ENCODE measurements at regions not wholly inside any gene's neighbourhood (a gene's known extent, or its start where the extent isn't known, plus 50 kb on each side); places are given as distances from the start of the nearest gene placed in this dataset.

GRCh38 chr2:145855142-145855541 is 1335.2 kb upstream of the ZEB2 start:
- intact Hi-C loops (cut with micrococcal nuclease; ENCODE audit: unreplicated experiment) (no loop called here), in situ Hi-C loops (cut with HindIII; ENCODE audit: low pct_unique_long_range_greater_than_20kb, low sequenced_read_pairs) (no loop called here)
- ChIA-PET CTCF (no interaction called here), POLR2A (no interaction called here)
- BruUV-seq (replicated peaks) = no TSS peak
- no peak for TF ChIP-seq SIN3A (IDR thresholded peaks at IDR 0.05; ENCODE audit: borderline replicate concordance, insufficient read depth, low read depth, low read length)
- DNase-seq (ENCODE audit: low read depth, low spot score) (no peak), ATAC-seq (no peak)
- H3K36me3 ChIP-seq (ENCODE audit: control insufficient read depth, insufficient read depth, low read length) = no peaks in the 10 kb centered on the region
- H3K9me3 ChIP-seq (ENCODE audit: control insufficient read depth, insufficient read depth, low read depth, low read length) = no peaks in the 10 kb centered on the region
- no peaks in the 10 kb centered on the region for H3K4me1 ChIP-seq (ENCODE audit: control insufficient read depth, insufficient read depth, low read length)
- no peak overlapping the region for H3K4me3 ChIP-seq (ENCODE audit: low read depth in 2 of 2, low read length in 2 of 2)
- no peak overlapping the region for H3K27ac ChIP-seq (ENCODE audit: low read length)
- no peaks in the 10 kb centered on the region for H3K27me3 ChIP-seq (ENCODE audit: control insufficient read depth, insufficient read depth, low read length)

DNA sequence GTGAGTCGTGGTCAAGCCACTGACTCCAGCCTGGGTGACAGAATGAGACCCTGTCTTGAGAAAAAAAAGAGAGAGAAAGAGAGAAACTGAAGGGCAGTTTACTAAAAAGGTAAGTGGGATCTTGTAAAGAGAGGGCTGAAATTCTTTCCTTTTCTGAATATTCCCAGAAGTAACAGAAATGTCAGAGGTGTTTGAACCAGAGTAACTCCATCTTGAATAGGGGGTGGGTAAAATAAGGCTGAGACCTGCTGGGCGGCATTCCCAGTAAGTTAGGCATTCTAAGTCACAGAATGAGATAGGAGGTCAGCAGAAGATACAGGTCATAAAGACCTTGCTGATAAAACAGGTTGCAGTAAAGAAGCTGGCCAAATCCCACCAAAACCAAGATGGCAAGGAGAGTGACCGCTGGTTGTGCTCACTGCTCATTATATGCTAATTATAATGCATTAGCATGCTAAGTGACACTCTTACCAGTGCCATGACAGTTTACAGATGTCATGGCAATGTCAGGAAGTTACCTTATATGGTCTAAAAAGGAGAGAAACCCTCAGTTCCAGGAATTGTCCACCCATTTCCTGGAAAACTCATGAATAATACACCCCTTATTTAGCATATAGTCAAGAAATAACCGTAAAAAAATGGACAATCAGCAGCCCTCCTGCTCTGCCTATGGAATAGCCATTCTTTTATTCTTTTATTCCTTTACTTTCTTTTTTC is 1334.3 kb upstream of the ZEB2 start:
- ChIA-PET CTCF (no interaction called here), POLR2A (no interaction called here)
- no peaks in the 10 kb centered on the region for H3K9me3 ChIP-seq (ENCODE audit: control insufficient read depth, insufficient read depth, low read depth, low read length)
- H3K27me3 ChIP-seq (ENCODE audit: control insufficient read depth, insufficient read depth, low read length) = no peaks in the 10 kb centered on the region
- H3K36me3 ChIP-seq (ENCODE audit: control insufficient read depth, insufficient read depth, low read length) = no peaks in the 10 kb centered on the region
- no peak overlapping the region for H3K4me3 ChIP-seq (ENCODE audit: low read depth in 2 of 2, low read length in 2 of 2)
- TF ChIP-seq TCF7L2 (IDR thresholded peaks at IDR 0.05; ENCODE audit: low read depth, low read length) (no peak), POLR2AphosphoS5 (IDR thresholded peaks at IDR 0.05; ENCODE audit: low read depth, low read length) (no peak), SIN3A (IDR thresholded peaks at IDR 0.05; ENCODE audit: borderline replicate concordance, insufficient read depth, low read depth, low read length) (no peak)
- TF ChIP-seq, protein P1, sequence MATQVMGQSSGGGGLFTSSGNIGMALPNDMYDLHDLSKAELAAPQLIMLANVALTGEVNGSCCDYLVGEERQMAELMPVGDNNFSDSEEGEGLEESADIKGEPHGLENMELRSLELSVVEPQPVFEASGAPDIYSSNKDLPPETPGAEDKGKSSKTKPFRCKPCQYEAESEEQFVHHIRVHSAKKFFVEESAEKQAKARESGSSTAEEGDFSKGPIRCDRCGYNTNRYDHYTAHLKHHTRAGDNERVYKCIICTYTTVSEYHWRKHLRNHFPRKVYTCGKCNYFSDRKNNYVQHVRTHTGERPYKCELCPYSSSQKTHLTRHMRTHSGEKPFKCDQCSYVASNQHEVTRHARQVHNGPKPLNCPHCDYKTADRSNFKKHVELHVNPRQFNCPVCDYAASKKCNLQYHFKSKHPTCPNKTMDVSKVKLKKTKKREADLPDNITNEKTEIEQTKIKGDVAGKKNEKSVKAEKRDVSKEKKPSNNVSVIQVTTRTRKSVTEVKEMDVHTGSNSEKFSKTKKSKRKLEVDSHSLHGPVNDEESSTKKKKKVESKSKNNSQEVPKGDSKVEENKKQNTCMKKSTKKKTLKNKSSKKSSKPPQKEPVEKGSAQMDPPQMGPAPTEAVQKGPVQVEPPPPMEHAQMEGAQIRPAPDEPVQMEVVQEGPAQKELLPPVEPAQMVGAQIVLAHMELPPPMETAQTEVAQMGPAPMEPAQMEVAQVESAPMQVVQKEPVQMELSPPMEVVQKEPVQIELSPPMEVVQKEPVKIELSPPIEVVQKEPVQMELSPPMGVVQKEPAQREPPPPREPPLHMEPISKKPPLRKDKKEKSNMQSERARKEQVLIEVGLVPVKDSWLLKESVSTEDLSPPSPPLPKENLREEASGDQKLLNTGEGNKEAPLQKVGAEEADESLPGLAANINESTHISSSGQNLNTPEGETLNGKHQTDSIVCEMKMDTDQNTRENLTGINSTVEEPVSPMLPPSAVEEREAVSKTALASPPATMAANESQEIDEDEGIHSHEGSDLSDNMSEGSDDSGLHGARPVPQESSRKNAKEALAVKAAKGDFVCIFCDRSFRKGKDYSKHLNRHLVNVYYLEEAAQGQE (IDR thresholded peaks at IDR 0.05; ENCODE audit: insufficient read depth in 1 of 2, low read depth in 2 of 2, low read length in 1 of 2) = no peak
- TF ChIP-seq, protein P2, sequence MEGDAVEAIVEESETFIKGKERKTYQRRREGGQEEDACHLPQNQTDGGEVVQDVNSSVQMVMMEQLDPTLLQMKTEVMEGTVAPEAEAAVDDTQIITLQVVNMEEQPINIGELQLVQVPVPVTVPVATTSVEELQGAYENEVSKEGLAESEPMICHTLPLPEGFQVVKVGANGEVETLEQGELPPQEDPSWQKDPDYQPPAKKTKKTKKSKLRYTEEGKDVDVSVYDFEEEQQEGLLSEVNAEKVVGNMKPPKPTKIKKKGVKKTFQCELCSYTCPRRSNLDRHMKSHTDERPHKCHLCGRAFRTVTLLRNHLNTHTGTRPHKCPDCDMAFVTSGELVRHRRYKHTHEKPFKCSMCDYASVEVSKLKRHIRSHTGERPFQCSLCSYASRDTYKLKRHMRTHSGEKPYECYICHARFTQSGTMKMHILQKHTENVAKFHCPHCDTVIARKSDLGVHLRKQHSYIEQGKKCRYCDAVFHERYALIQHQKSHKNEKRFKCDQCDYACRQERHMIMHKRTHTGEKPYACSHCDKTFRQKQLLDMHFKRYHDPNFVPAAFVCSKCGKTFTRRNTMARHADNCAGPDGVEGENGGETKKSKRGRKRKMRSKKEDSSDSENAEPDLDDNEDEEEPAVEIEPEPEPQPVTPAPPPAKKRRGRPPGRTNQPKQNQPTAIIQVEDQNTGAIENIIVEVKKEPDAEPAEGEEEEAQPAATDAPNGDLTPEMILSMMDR (IDR thresholded peaks at IDR 0.05) = no peak
- intact Hi-C loops (cut with micrococcal nuclease; ENCODE audit: unreplicated experiment) = no loop called here
- no peaks in the 10 kb centered on the region for H3K4me1 ChIP-seq (ENCODE audit: control insufficient read depth, insufficient read depth, low read length)
- no peak for DNase-seq (ENCODE audit: low read depth, low spot score)
- no TSS peak for BruUV-seq (replicated peaks)
- H3K27ac ChIP-seq (ENCODE audit: low read length) = no peak overlapping the region
- in situ Hi-C loops (cut with HindIII; ENCODE audit: low pct_unique_long_range_greater_than_20kb, low sequenced_read_pairs) = no loop called here
- no peak for ATAC-seq

DNA sequence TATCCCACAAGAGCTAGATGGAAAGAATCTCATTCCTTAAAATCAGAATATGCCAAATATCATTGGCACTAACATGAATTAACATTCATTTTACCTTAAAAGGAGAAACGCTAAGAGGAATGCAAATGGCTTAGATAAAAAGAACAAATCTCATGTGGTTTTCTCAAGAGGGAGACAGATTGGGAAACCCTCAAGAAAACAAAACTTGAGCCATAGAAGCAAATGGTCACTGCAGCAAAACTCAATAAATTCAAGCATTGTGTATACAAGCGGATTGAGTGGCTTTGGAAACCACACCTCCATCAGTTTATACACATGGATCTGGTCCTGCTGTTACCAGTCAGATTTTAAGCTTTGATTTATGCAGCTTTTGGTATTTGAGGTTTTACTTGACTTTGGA is 1331.8 kb upstream of the ZEB2 start:
- ChIA-PET CTCF (no interaction called here), POLR2A (no interaction called here)
- TF ChIP-seq POLR2AphosphoS5 (IDR thresholded peaks at IDR 0.05; ENCODE audit: low read depth, low read length) (no peak), SIN3A (IDR thresholded peaks at IDR 0.05; ENCODE audit: borderline replicate concordance, insufficient read depth, low read depth, low read length) (no peak), TCF7L2 (IDR thresholded peaks at IDR 0.05; ENCODE audit: low read depth, low read length) (no peak)
- TF ChIP-seq, protein P1 (IDR thresholded peaks at IDR 0.05; ENCODE audit: insufficient read depth in 1 of 2, low read depth in 2 of 2, low read length in 1 of 2) = no peak
- TF ChIP-seq, protein P2 (IDR thresholded peaks at IDR 0.05) = no peak
- no peak for ATAC-seq
- H3K4me1 ChIP-seq (ENCODE audit: control insufficient read depth, insufficient read depth, low read length) = no peaks in the 10 kb centered on the region
- BruUV-seq (replicated peaks) = no TSS peak
- no peak overlapping the region for H3K4me3 ChIP-seq (ENCODE audit: low read depth in 2 of 2, low read length in 2 of 2)
- intact Hi-C loops (cut with micrococcal nuclease; ENCODE audit: unreplicated experiment) (no loop called here), in situ Hi-C loops (cut with HindIII; ENCODE audit: low pct_unique_long_range_greater_than_20kb, low sequenced_read_pairs) (no loop called here)
- no peak for DNase-seq (ENCODE audit: low read depth, low spot score)
- H3K36me3 ChIP-seq (ENCODE audit: control insufficient read depth, insufficient read depth, low read length) = no peaks in the 10 kb centered on the region
- H3K27ac ChIP-seq (ENCODE audit: low read length) = no peak overlapping the region
- no peaks in the 10 kb centered on the region for H3K27me3 ChIP-seq (ENCODE audit: control insufficient read depth, insufficient read depth, low read length)
- H3K9me3 ChIP-seq (ENCODE audit: control insufficient read depth, insufficient read depth, low read depth, low read length) = no peaks in the 10 kb centered on the region
